ENCODE measurements at regions not wholly inside any gene's neighbourhood (a gene's known extent, or its start where the extent isn't known, plus 50 kb on each side); places are given as distances from the start of the nearest gene placed in this dataset.

- TF ChIP-seq CTCF (IDR thresholded peaks at IDR 0.05; ENCODE audit: low read depth, low read length): no peak
- no peak for DNase-seq
- H3K4me3 ChIP-seq (ENCODE audit: low read depth, low read length): no peak overlapping the region
- no peaks in the 10 kb centered on the region for H3K4me1 ChIP-seq
- no peaks in the 10 kb centered on the region for H3K27me3 ChIP-seq
- H3K9me3 ChIP-seq: no peaks in the 10 kb centered on the region
- H3K36me3 ChIP-seq: no peaks in the 10 kb centered on the region
Measured at GRCh38 chr5:15346738-15347137, 153.2 kb upstream of the FBXL7 start.

- no peak for DNase-seq
- H3K36me3 ChIP-seq: no peaks in the 10 kb centered on the region
- H3K27me3 ChIP-seq: no peaks in the 10 kb centered on the region
- TF ChIP-seq CTCF (IDR thresholded peaks at IDR 0.05; ENCODE audit: low read depth, low read length): no peak
- no peak overlapping the region for H3K4me3 ChIP-seq (ENCODE audit: low read depth, low read length)
- H3K4me1 ChIP-seq: no peaks in the 10 kb centered on the region
- no peaks in the 10 kb centered on the region for H3K9me3 ChIP-seq
Measured at GRCh38 chr5:15344954-15345353, 155.0 kb upstream of the FBXL7 start.

DNA sequence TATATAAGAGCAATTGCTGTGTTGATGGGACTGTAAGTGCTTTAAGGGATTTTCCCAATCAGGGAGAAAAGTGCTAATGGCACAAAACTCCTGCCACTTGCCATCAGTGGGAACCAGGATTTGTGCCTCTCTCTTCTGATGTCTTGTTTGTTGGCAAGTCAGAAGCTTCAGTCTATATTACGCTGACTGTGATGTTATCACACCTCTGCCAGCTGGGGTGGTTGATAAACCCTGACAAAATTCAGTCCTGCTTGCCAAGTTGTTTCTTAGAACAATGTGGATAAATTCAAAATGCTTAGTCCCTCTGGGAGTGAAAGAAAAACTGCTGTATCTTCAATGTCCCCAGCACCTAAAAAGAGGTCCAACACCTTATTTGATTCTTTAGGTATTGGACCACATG is 161.4 kb upstream of the FBXL7 start:
- DNase-seq: no peak
- H3K27me3 ChIP-seq: no peaks in the 10 kb centered on the region
- H3K36me3 ChIP-seq: no peaks in the 10 kb centered on the region
- no peak overlapping the region for H3K4me3 ChIP-seq (ENCODE audit: low read depth, low read length)
- no peak for TF ChIP-seq CTCF (IDR thresholded peaks at IDR 0.05; ENCODE audit: low read depth, low read length)
- no peaks in the 10 kb centered on the region for H3K4me1 ChIP-seq
- no peaks in the 10 kb centered on the region; the same call in 1 of the 2 replicates for H3K9me3 ChIP-seq

DNA sequence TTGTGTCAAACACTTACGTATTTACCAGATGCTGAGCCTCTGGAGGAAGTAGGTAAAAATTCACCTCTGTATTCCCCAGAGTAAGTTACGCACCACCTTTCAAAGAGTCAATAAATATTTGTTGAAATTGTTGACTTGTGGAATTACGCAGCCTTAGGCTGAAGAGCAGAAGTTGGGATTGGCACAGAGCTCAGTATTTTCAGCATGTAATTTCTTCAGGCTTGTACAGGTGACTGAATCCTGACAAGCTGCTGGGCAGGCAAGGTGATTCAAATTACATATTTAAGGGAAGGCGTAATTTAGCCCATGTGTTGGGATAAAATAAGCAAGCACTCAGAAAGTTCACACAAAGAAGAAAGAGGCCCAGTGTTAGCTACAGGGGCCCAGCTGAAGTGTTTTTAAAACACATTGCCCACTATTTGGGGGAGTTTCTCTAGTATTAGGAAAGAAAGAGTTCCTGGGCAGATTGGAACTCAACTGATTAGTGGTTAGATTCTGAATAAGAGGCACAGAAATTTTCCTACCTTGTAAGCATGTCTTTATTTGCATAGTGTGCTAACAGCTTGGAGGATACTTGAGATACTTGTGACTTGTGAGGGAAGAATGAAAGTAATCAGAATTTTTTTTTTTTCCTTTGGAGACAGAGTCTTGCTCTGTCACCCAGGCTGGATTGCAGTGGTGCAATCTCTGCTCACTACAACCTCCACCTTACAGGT is 165.3 kb upstream of the FBXL7 start:
- DNase-seq: no peak
- Histone ChIP-seq H3K4me1 (no peaks in the 10 kb centered on the region), H3K9me3 (no peaks in the 10 kb centered on the region; the same call in 1 of the 2 replicates), H3K36me3 (no peaks in the 10 kb centered on the region), H3K4me3 (ENCODE audit: low read depth, low read length) (no peak overlapping the region), H3K27me3 (peaks cover 7% of the 10 kb centered on the region)
- no peak for TF ChIP-seq CTCF (IDR thresholded peaks at IDR 0.05; ENCODE audit: low read depth, low read length)

DNA sequence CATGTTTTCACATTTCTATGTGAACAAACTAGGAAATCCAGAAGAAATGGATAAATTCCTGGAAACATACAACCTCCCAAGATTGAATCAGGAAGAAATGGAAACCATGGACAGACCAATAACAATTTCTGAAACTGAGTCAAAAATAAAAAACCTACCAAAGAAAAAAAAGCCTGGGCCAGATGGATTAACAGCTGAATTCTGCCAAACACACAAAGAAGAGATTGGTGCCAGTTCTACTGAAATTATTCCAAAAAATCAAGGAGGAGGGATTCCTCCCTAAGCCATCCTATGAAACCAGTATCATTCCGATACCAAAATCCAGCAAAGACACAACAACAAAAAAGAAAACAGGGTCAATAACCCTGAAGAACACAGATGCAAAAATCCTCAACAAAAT is 166.9 kb upstream of the FBXL7 start:
- no peaks in the 10 kb centered on the region for H3K9me3 ChIP-seq
- no peaks in the 10 kb centered on the region for H3K4me1 ChIP-seq
- DNase-seq: no peak
- H3K4me3 ChIP-seq (ENCODE audit: low read depth, low read length): no peak overlapping the region
- no peaks in the 10 kb centered on the region for H3K36me3 ChIP-seq
- peaks cover 11% of the 10 kb centered on the region for H3K27me3 ChIP-seq
- TF ChIP-seq CTCF (IDR thresholded peaks at IDR 0.05; ENCODE audit: low read depth, low read length): no peak

DNA sequence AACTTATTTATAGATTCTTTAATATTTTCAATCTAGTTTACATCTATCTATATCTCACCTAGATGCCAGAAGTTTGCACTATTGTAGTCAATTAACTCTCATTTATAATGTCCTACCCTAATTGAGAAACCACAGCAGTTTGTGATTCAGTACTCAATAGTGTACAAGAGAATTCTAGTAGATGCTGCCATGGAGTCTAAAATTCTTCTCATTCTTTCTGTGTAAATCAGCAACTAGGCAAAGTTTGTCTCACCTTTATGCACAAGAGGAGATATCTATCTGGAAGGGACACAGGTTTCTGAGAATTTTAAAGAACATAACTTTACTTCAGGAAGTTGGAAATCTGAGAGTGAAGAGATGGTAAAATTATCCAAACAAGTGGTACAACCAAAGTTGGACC is 173.0 kb upstream of the FBXL7 start:
- Histone ChIP-seq H3K4me3 (ENCODE audit: low read depth, low read length) (no peak overlapping the region), H3K9me3 (no peaks in the 10 kb centered on the region), H3K27me3 (peaks cover 17% of the 10 kb centered on the region), H3K4me1 (no peaks in the 10 kb centered on the region), H3K36me3 (no peaks in the 10 kb centered on the region)
- DNase-seq: no peak
- TF ChIP-seq CTCF (IDR thresholded peaks at IDR 0.05; ENCODE audit: low read depth, low read length): no peak

Data from BE2C (cell line).